Spinal cord (tissue), 9 donors: ENCODE measurements at regions not wholly inside any gene's neighbourhood (a gene's known extent, or its start where the extent isn't known, plus 50 kb on each side); places are given as distances from the start of the nearest gene placed in this dataset.
"Not testable (repeated sequence)": the region's sequence is repeated elsewhere in the genome, so short reads cannot be mapped to it uniquely, and the experiment has no call there.

Source experiments
- DNase-seq, 6 donors: peaks; one replicate each; pipeline versions ENCODE4 v3.0.0 to v3.0.0-alpha.2; 2013 to 2015; ENCODE audit warnings: low spot score in 6 of 6, low read depth in 4 of 6
- H3K27ac ChIP-seq: one replicate; pipeline ENCODE4 v1.5.1; 2013; ENCODE audit warnings: low read depth, low read length, control low read depth
- H3K27me3 ChIP-seq: one replicate; pipeline ENCODE4 v1.6.1; 2013; ENCODE audit warnings: low read length; ENCODE audit not compliant: control insufficient read depth, insufficient read depth
- H3K36me3 ChIP-seq: one replicate; pipeline ENCODE4 v1.6.1; 2013; ENCODE audit warnings: low read length; ENCODE audit not compliant: control insufficient read depth, insufficient read depth
- H3K4me1 ChIP-seq: one replicate; pipeline ENCODE4 v1.6.1; 2013; ENCODE audit warnings: low read length; ENCODE audit not compliant: control insufficient read depth, insufficient read depth
- H3K4me3 ChIP-seq: one replicate; pipeline ENCODE4 v1.5.1; 2013; ENCODE audit warnings: low read depth, low read length, control low read depth
- H3K9me3 ChIP-seq: one replicate; pipeline ENCODE4 v1.6.1; 2013; ENCODE audit warnings: low read length; ENCODE audit not compliant: control insufficient read depth, insufficient read depth
- WGBS: methylation state at CpG from one replicate; pipeline ENCODE4 v1.1.5; 2013; ENCODE audit warnings: missing lambda C conversion rate; ENCODE audit not compliant: insufficient coverage; 5-methylcytosine and 5-hydroxymethylcytosine counted together
- donor health status: healthy.

- H3K4me3 ChIP-seq, H3K4me1 ChIP-seq, H3K9me3 ChIP-seq, H3K27ac ChIP-seq, DNase-seq, H3K36me3 ChIP-seq, H3K27me3 ChIP-seq: not testable (repeated sequence)
- no CpG with 5 or more reads among the region's 5 CpGs for WGBS
Observed at GRCh38 chr2:87956613-87957012, 59.7 kb downstream of the RNU2-63P start.

GRCh38 chr2:87949008-87949407 lies 67.3 kb downstream of the RNU2-63P start:
- no CpG with 5 or more reads among the region's 1 CpG for WGBS
- H3K27me3 ChIP-seq, H3K27ac ChIP-seq, H3K36me3 ChIP-seq, H3K9me3 ChIP-seq, H3K4me1 ChIP-seq, DNase-seq, H3K4me3 ChIP-seq: not testable (repeated sequence)

- H3K36me3 ChIP-seq, H3K4me3 ChIP-seq, H3K9me3 ChIP-seq, H3K27me3 ChIP-seq, DNase-seq, H3K4me1 ChIP-seq, H3K27ac ChIP-seq: not testable (repeated sequence)
- WGBS = no CpG with 5 or more reads among the region's 3 CpGs
Observed at GRCh38 chr2:87946644-87947370, 69.5 kb downstream of the RNU2-63P start.

- not testable (repeated sequence) for H3K27ac ChIP-seq, DNase-seq, H3K27me3 ChIP-seq, H3K4me3 ChIP-seq, H3K4me1 ChIP-seq, H3K36me3 ChIP-seq, H3K9me3 ChIP-seq
- no CpG with 5 or more reads among the region's 2 CpGs for WGBS
Observed at GRCh38 chr2:87939299-87939698, 77.0 kb downstream of the RNU2-63P start.

- not testable (repeated sequence) for DNase-seq, H3K4me3 ChIP-seq, H3K27ac ChIP-seq, H3K27me3 ChIP-seq, H3K36me3 ChIP-seq, H3K4me1 ChIP-seq, H3K9me3 ChIP-seq
- no CpG with 5 or more reads among the region's 4 CpGs for WGBS
Observed at GRCh38 chr2:87919023-87919665, 93.5 kb upstream of the RGPD2 start.

- H3K4me1 ChIP-seq, H3K36me3 ChIP-seq, H3K4me3 ChIP-seq, H3K9me3 ChIP-seq, DNase-seq, H3K27ac ChIP-seq, H3K27me3 ChIP-seq: not testable (repeated sequence)
Observed at GRCh38 chr2:87917194-87917593, 91.6 kb upstream of the RGPD2 start.

GRCh38 chr2:87910848-87911247 lies 85.3 kb upstream of the RGPD2 start:
- not testable (repeated sequence) for H3K4me1 ChIP-seq, H3K27ac ChIP-seq, H3K27me3 ChIP-seq, DNase-seq, H3K4me3 ChIP-seq, H3K9me3 ChIP-seq, H3K36me3 ChIP-seq
- no CpG with 5 or more reads among the region's 1 CpG for WGBS

- not testable (repeated sequence) for H3K4me1 ChIP-seq, H3K36me3 ChIP-seq, DNase-seq, H3K4me3 ChIP-seq, H3K27me3 ChIP-seq, H3K9me3 ChIP-seq, H3K27ac ChIP-seq
- no CpG with 5 or more reads among the region's 1 CpG for WGBS
Observed at GRCh38 chr2:87909042-87909441, 83.4 kb upstream of the RGPD2 start.

GRCh38 chr2:87907556-87908099 lies 82.0 kb upstream of the RGPD2 start:
- DNase-seq, H3K4me1 ChIP-seq, H3K9me3 ChIP-seq, H3K27ac ChIP-seq, H3K4me3 ChIP-seq, H3K27me3 ChIP-seq, H3K36me3 ChIP-seq: not testable (repeated sequence)
- no CpG with 5 or more reads among the region's 4 CpGs for WGBS
